ENCODE measurements at regions not wholly inside any gene's neighbourhood (a gene's known extent, or its start where the extent isn't known, plus 50 kb on each side); places are given as distances from the start of the nearest gene placed in this dataset.

- TF ChIP-seq, protein P1, sequence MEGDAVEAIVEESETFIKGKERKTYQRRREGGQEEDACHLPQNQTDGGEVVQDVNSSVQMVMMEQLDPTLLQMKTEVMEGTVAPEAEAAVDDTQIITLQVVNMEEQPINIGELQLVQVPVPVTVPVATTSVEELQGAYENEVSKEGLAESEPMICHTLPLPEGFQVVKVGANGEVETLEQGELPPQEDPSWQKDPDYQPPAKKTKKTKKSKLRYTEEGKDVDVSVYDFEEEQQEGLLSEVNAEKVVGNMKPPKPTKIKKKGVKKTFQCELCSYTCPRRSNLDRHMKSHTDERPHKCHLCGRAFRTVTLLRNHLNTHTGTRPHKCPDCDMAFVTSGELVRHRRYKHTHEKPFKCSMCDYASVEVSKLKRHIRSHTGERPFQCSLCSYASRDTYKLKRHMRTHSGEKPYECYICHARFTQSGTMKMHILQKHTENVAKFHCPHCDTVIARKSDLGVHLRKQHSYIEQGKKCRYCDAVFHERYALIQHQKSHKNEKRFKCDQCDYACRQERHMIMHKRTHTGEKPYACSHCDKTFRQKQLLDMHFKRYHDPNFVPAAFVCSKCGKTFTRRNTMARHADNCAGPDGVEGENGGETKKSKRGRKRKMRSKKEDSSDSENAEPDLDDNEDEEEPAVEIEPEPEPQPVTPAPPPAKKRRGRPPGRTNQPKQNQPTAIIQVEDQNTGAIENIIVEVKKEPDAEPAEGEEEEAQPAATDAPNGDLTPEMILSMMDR (IDR thresholded peaks at IDR 0.05 in 4 of 5, conservative IDR thresholded peaks at IDR 0.05 in 1 of 5): no peak
- TF ChIP-seq POLR2A (IDR thresholded peaks at IDR 0.05): no peak
Measured at GRCh38 chr15:39159833-39160232, 421.0 kb upstream of the THBS1 start.
